Loucy (cell line): ENCODE measurements at regions not wholly inside any gene's neighbourhood (a gene's known extent, or its start where the extent isn't known, plus 50 kb on each side); places are given as distances from the start of the nearest gene placed in this dataset.

Experiments used
- CTCF ChIP-seq: fragments of 200-600 bp; sonication (generic); conservative IDR thresholded peaks from 2 replicates; pipeline ENCODE4 v1.5.1; 2014; ENCODE audit warnings: mild to moderate bottlenecking, antibody characterized with exemption, low read length
- EZH2phosphoT487 ChIP-seq: fragments of 200-600 bp; IDR thresholded peaks from 2 replicates; pipeline ENCODE4 v1.6.1; 2018; ENCODE audit warnings: antibody characterized with exemption, mild to moderate bottlenecking, moderate library complexity, borderline replicate concordance

- TF ChIP-seq CTCF (no peak), EZH2phosphoT487 (no peak)
Observed at GRCh38 chr6:141050471-141050870, 1082.3 kb upstream of the GJE1 start.
